ENCODE measurements at regions not wholly inside any gene's neighbourhood (a gene's known extent, or its start where the extent isn't known, plus 50 kb on each side); places are given as distances from the start of the nearest gene placed in this dataset.

- no peaks in the 10 kb centered on the region for H3K27me3 Mint-ChIP-seq (ENCODE audit: unreplicated experiment)
- DNase-seq (ENCODE audit: extremely low spot score, unreplicated experiment) = no peak
- no peak overlapping the region for H3K27ac Mint-ChIP-seq (ENCODE audit: unreplicated experiment)
- peaks cover 31% of the 10 kb centered on the region for H3K4me1 Mint-ChIP-seq (ENCODE audit: unreplicated experiment)
- no peaks in the 10 kb centered on the region for H3K9me3 Mint-ChIP-seq (ENCODE audit: unreplicated experiment)
- peaks cover 4% of the 10 kb centered on the region for H3K36me3 Mint-ChIP-seq (ENCODE audit: unreplicated experiment)
- TF ChIP-seq CTCF (IDR thresholded peaks at IDR 0.05) = no peak
- H3K4me3 Mint-ChIP-seq (ENCODE audit: unreplicated experiment) = no peak overlapping the region
These were observed 805.9 kb upstream of the CITED2 start for GRCh38 chr6:140180306-140180705.

GRCh38 chr6:140178935-140179334, 804.5 kb upstream of the CITED2 start:
- no peaks in the 10 kb centered on the region for H3K9me3 Mint-ChIP-seq (ENCODE audit: unreplicated experiment)
- H3K4me3 Mint-ChIP-seq (ENCODE audit: unreplicated experiment) = no peak overlapping the region
- H3K27ac Mint-ChIP-seq (ENCODE audit: unreplicated experiment) = no peak overlapping the region
- H3K36me3 Mint-ChIP-seq (ENCODE audit: unreplicated experiment) = peaks cover 2% of the 10 kb centered on the region
- TF ChIP-seq CTCF (IDR thresholded peaks at IDR 0.05) = no peak
- H3K27me3 Mint-ChIP-seq (ENCODE audit: unreplicated experiment) = no peaks in the 10 kb centered on the region
- DNase-seq (ENCODE audit: extremely low spot score, unreplicated experiment) = no peak
- H3K4me1 Mint-ChIP-seq (ENCODE audit: unreplicated experiment) = peaks cover 22% of the 10 kb centered on the region

GRCh38 chr6:140178520-140178919, 804.1 kb upstream of the CITED2 start:
- Mint-ChIP-seq H3K4me1 (ENCODE audit: unreplicated experiment) (peaks cover 20% of the 10 kb centered on the region), H3K36me3 (ENCODE audit: unreplicated experiment) (peaks cover 2% of the 10 kb centered on the region), H3K9me3 (ENCODE audit: unreplicated experiment) (no peaks in the 10 kb centered on the region), H3K27ac (ENCODE audit: unreplicated experiment) (no peak overlapping the region), H3K4me3 (ENCODE audit: unreplicated experiment) (no peak overlapping the region), H3K27me3 (ENCODE audit: unreplicated experiment) (no peaks in the 10 kb centered on the region)
- no peak for TF ChIP-seq CTCF (IDR thresholded peaks at IDR 0.05)
- DNase-seq (ENCODE audit: extremely low spot score, unreplicated experiment) = no peak

- no peak overlapping the region for H3K27ac Mint-ChIP-seq (ENCODE audit: unreplicated experiment)
These were observed 801.9 kb upstream of the CITED2 start for GRCh38 chr6:140176306-140176705.

GRCh38 chr6:140175486-140175885, 801.0 kb upstream of the CITED2 start:
- no peak overlapping the region for H3K27ac Mint-ChIP-seq (ENCODE audit: unreplicated experiment)
- peaks cover 16% of the 10 kb centered on the region for H3K4me1 Mint-ChIP-seq (ENCODE audit: unreplicated experiment)
- no peak for DNase-seq (ENCODE audit: extremely low spot score, unreplicated experiment)
- H3K36me3 Mint-ChIP-seq (ENCODE audit: unreplicated experiment) = no peaks in the 10 kb centered on the region
- H3K4me3 Mint-ChIP-seq (ENCODE audit: unreplicated experiment) = no peak overlapping the region
- TF ChIP-seq CTCF (IDR thresholded peaks at IDR 0.05) = no peak
- H3K9me3 Mint-ChIP-seq (ENCODE audit: unreplicated experiment) = no peaks in the 10 kb centered on the region
- no peaks in the 10 kb centered on the region for H3K27me3 Mint-ChIP-seq (ENCODE audit: unreplicated experiment)

More at GRCh38 chr6:140176306-140176705, 801.9 kb upstream of the CITED2 start:
- no peak for TF ChIP-seq CTCF (IDR thresholded peaks at IDR 0.05)
- no peak for DNase-seq (ENCODE audit: extremely low spot score, unreplicated experiment)
- H3K4me1 Mint-ChIP-seq (ENCODE audit: unreplicated experiment) = peaks cover 16% of the 10 kb centered on the region
- H3K9me3 Mint-ChIP-seq (ENCODE audit: unreplicated experiment) = no peaks in the 10 kb centered on the region
- peaks cover 2% of the 10 kb centered on the region for H3K36me3 Mint-ChIP-seq (ENCODE audit: unreplicated experiment)
- no peak overlapping the region for H3K4me3 Mint-ChIP-seq (ENCODE audit: unreplicated experiment)
- no peaks in the 10 kb centered on the region for H3K27me3 Mint-ChIP-seq (ENCODE audit: unreplicated experiment)

Measured in osteocyte (in vitro differentiated cells).